Stimulated activated CD4-positive, alpha-beta T cell treated with anti-CD3 and anti-CD28 coated beads, TNF-alpha, amount 100 ng/mL, for 1 hour (primary cell): ENCODE measurements at regions not wholly inside any gene's neighbourhood (a gene's known extent, or its start where the extent isn't known, plus 50 kb on each side); places are given as distances from the start of the nearest gene placed in this dataset.

Experiments
- DNase-seq, 3 donors: peaks; one replicate each; pipeline ENCODE4 v3.0.0-alpha.2; 2020; ENCODE audit warnings: low read depth in 3 of 3, low spot score in 1 of 3

DNA sequence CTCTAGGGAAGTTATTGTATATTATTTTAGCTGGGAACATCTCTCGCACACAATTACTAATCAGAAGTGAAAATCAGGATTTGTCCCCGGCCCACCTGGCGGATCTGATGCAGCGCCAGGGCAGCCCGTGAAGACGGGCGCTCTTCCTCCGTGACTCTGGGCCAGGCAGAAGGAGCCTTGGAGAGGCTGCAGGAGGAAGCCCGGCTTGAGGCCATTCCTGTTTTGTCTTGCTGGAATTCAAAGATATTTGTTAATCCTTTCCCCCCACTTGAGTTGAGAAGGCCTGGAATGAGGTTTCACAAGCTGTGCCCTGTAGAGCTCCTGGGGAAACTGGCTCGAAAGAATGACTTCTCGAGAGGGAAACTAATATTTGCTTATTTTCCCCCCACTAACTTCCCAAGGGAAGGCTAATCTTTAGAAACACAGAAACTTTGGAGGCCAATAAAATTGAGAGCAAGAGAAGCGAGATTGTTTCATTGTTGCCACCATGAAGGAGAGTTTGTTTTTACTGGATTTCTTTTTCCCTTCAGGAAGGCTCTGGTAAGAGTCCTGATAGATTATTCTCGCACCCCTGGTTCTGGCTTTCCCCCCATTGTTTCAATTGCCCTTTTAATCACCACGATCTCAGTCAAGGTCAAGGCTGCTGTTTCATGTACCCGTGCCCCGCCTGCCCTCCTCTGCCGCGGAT, 92.8 kb upstream of the SEPTIN5 start:
- no peak for DNase-seq

DNA sequence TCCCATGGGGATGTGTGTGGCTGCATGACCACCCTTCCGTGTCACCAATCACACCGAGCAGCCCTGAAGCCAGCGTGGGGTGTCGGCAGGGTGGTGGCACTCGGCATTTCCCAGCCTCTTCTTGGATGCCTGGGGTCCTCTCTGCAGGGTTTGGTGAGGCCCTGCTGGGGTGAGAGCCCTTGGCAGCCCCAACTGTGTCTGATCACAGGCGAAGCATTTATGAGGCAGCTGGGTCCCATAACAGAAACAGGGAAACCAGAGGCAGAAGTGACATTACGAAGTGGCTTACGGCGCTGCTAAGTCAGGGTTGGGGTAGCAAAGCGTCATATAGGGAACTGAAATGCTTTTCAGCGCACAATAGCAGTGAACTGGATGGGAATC, 92.3 kb upstream of the SEPTIN5 start:
- DNase-seq: no peak

DNA sequence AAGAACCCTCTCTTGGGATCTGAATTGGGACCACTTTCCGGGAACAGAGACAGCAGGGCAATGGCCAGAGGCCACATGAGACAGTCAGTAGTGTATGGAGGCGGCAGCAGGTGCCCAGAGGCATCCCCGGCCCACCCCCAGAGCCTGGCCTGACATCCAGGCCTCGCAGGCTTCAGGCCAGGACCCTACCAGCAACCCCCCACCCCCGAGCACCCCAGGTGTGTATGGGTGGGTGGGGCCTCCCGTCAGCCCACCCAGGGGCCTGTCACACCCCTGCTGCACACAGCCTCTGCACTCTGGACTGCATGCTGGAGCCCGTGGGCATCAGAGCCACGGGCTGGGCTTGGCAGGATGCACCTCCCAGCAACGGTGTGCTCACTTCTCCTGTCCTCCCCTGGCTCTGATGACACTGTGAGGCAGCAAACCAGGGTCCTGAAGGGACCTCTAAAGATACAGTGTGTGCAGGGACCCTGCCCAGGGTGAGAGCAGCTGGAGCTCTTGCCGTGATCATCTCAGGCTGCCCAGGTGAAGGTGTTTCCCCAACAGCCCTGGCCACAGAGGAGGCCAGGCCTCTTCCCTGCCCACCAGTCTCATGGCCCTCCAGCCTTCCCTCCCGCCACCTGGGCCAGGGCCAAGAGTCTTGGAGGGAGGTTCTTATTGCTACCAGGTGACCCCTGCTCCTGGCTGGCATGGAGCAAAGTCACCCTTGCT, 88.8 kb upstream of the SEPTIN5 start:
- no peak for DNase-seq

DNA sequence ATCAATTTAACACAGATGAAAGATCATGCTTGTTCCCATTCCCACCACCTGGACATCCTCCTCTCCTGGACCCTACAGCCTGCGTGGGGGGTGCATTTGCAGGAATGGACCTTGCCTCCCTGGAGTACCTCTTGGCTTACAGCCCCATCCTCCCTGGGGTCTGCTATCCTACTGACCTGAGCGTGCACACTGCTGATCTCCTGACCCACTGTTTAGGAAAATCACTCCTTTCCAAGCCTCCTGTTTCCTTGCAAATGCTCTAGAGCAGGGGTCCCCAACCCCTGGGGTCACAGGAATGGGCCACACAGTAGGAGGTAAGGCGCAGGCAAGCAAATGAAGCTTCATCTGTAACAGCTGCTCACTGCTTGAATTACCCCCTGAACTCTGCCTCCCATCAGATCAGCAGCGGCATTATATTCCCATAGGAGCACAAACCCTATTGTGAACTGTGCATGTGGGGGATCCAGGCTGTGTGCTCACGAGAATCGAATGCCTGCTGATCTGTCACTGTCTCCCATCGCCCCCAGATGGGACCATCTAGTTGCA, 88.2 kb upstream of the SEPTIN5 start:
- DNase-seq: no peak

DNA sequence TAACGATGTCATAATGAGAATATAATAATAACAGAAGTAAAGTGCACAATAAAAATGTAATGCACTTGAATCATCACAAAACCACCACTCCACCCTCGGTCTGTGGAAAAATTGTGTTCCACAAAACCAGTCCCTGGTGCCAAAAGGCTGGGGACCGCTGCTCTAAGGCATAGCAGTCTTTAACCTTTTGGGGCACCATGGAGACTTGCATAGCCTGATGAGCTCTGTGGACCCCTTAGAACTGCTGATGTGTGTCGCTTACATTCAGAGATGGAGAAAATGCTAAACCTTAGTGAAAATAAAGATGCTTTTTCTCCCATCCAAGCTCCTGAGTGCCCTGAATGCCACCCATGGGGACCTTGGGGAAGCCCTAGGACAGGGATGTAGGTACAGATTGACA, 87.6 kb upstream of the SEPTIN5 start:
- DNase-seq: no peak

DNA sequence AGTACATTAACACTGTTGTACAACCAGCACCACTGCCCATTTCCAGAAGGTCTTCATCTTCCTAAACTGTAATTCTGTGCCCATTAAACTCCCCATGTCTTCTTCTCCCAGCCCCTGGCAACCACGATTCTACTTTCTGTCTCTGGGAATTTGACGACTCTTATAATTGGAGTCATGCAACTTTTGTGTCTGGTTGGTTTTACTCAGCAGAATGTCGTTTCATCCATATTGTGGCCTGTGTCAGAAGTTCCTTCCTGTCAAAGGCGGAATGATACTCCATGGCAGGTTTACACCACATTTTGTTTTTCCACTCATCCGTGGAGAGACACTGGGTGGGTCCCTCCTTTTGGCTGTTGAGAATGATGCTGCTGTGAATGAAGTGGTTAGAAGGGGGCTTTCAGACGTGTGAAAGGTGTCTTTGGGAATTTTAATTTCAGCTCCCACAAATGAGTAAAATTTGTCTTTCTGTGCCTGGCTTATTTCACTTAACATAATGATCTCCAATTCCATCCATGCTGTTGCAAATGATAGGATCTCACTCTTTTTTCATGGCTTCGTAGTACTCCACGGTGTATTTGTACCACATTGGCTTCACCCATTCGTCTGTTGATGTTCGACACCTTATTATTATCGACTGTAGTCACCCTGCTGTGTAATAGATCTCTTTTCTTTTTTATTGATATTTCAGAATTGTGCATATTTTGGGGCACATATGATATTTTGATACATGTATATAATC, 86.1 kb upstream of the SEPTIN5 start:
- DNase-seq: no peak

DNA sequence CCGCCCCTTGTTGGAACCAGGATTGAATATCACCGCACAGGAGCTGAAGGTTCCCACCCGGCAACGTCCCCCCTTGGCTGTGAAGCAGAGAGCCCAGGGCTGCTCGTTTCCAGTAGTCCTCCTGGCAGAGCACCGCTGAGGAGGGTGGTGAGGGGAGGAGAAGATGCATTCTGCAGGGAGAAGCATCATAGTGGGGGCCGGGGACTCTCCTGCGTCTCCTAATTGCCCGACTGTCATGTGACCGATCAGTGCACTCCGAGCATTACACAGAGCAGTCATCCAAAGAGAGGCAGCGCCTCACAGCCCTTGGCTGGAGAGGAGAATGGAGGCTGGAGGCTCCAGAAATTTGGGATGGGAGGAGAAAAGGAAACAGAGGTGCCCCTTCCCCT, 85.0 kb upstream of the SEPTIN5 start:
- DNase-seq: no peak

DNA sequence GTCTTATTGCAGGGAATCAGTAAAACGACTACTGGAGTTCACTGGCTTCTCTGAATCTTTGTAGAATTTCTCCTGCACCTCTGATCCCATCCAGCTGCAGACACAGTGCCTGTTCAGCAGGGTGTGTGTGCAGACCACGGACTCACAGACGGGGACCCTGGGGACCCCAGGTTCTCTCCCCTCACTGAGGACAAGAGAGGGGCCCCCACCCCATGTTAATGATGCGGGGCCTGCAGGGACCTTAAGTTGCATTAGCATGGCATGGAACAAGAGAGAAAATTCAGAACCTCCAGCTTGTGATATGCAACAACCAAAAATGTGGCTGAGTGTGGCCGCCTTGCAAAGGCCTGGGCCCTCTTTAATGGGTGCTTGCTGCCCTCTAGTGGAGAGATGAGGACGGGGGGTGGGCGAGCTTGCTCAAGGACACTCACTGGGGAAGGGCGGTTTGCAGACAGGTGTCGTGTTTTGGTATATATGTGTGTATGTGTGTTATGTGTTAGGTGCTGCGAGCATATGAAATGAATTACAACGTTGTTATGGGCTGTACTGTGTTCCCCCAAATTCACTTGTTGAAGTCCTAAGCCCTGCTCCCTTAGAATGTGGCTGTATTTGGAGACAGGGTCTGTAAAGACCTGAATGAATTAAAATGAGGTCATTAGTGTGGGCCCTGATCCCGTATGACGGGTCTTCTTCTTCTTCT, 84.4 kb upstream of the SEPTIN5 start:
- peak; percentile 64 to 82 (median 73) for DNase-seq

DNA sequence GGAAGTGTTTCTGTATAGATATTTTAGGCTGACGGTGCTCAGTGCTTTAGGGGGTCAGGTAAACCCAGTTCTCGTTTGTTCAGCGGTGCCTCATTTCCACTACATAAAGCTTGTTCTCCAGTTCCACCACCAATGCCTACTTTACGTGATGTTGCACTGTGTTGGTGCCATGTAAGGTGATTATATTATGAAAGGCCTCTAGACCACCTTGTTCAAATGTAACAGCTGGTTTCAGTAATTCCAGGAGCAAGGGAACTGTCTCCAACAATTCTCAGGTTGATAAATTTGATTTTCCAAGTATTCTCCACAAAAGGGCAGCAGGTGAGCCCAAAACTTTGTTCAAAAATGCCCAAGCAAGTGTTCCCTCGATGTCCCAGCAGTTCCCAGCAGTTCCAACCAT, 83.7 kb upstream of the SEPTIN5 start:
- DNase-seq: no peak

DNA sequence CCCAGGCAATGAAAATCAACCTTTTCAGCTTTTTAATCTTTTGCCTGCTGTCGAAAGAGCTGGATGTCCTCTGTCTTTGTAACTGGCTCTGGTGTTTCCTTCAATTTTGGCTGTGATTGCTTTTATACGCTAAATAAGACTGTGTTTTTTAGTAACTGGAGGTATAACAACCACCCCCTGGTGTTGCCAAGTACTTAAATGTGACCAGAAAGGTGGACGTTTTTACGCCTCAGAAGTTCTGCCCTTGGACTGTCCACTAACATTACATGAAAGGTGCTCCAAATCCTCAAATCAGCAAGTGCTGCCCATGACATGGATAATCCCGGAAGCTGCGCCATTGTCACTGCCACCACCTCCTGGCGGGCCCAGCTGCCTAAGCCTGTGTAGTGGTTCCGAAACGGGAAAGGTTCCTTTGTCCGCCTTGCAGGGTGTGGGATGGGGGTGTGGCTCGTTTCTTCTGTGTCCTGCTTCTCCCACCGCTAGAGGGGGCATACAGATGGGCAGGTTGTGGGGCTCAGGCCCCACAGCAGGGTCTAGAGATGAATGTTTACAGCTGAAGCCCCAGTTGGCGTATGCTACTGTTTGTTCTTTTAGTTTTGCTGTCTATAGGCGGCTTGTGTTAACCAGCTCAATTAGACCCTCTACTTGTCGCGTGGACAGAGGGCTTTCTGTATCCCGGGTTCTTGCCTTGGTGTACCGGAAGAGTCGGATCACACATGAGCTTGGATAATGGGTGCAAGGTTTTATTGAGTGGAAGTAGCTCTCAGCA, 82.2 kb upstream of the SEPTIN5 start:
- no peak for DNase-seq

DNA sequence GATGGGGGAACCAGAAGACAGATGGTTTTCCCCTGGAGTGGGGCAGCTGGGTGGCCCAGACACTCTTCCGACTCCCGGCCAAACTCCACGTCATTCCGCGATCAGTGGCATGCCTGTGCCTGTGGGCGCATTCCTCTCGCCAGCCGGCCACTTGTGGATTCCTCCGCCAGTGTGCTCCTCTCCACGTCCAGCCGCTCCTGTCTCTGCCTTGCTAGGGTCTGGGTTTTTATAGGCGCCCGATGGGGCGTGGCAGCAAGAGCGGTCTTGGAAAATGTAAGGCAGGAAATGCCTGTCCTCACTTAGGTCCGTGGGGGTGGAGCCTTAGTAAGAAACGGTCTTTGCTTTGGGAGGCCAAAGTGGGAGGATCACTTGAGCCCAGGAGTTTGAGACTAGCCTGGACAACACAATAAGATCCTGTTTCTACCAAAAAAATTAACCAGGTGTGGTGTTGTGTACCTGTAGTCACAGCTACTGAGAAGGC, 81.6 kb upstream of the SEPTIN5 start:
- no peak for DNase-seq

DNA sequence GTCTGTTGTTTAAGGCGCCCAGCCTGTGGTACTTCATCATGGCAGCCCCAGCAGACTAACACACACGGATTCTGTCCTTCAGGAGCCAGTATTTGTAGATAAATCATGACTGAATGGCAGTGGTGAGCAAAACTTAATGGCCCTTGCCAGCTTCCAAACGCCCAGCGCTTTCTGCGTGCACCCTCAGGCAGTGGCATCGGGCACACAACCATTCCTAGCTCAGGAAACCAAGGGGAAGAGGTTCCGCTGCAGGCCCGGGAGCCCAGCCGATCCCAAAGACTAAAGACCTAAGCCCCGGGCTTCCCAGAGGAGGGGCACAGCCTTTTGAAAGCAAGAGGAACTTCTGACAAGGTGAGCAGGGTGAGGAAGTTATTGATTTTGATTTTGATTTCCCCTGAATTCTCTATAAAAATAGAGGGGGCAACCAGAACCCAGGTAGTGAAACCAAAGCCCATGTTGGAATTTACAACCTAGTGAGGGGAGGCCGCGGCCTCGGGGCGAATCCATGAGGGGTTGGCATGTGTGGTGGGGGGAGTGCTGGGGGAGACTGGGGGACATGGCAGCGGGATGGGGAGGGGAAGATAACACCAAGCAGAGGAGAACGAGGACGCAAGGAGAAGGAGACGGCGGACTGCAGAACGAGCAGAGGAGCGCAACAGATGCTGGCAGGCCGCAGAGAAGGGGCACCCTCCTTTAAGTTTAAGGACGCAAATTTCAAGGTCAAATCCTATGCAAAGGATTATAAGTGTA, 79.9 kb upstream of the SEPTIN5 start:
- DNase-seq: no peak

DNA sequence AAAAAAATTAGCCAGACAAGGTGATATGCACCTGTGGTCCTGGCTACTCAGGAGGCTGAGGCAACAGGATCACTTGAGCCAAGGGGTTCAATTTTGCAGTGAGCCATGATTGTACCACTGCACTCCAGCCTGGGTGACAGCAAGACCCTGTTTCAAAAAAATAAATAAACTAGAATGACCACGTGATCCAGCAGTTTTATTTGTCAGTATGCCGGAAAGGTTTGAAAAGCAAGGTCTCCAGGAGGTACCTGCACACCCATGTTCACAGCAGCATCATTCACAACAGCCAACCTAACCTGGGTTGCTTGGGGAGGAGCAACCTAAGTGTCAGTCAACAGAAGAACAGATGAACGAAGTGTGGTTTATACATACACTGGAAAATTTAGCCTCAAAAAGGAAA, 78.7 kb upstream of the SEPTIN5 start:
- DNase-seq: no peak

DNA sequence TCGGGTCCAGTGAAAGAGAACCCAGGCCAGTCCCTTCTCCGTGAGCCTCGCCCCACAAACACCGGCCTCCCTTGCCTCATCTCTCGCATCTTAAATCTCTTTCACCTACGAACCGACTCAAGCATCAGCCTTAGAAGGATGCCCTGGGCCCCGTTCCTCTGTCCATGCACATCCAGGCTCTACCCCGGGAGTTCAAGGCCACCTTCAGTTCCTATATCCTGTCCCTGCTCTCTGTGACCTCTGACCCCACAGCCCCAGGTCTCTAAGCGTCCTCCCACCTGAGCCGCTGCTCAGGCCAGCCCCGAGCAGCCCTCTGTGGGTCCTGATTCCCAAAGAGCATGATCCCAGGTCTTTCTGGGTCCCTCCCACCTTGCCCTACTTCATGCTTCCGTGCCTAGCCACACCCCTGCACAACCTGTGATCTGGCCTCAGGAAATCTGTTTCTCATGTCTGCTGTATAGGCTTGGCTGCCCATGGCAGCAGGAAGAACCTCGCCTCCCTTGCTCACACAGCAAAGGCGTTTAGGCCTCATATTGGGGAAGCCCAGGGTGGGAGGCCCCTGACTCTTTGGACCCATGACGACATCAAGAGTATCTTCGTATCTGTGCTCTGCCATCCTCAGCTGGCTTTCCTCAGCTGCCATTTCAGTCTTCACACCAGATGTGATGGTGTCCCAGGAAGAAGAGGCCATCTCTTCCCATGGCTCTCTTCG, 77.5 kb upstream of the SEPTIN5 start:
- DNase-seq: no peak

DNA sequence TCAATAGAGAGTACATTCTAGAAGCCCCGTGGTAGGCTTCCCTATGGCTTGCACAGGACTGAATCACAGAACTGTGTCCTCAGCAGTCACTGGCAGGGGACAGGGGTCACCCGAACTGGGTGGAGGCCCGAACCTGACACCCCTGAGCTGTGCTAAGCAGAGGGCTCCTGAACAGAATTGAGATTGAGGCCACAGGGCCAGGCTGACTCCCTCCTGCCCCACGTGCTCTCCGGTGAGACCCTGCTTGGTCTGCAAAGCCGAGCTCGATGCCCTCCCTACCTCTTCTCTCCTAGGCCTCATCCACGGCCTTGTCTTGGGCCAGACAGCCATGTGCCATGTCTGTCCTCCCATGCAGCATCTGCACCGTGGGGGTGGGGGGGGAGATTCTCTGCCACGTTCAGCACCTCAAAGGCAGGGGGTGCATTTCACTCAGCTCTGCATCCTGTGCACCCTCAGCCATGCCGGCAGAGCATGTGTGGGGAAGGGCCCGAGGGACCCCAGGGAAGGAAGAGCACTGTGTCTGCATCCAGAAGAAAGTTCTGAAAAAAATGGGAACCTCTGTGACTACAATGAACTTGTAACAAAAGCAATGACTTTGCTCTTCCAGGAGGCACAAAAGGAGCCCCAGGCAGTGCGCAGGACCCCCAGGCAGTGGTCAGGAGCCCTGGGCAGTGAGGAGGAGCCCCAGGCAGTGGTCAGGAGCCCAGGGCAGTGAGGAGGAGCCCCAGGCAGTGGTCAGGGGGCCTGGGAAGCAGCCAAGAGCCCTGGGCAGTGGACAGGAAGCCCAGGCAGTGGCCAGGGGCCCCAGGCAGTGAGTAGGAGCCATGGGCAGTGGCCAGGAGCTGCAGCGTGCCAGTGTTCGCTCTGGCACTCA, 76.7 kb upstream of the SEPTIN5 start:
- DNase-seq: no peak

DNA sequence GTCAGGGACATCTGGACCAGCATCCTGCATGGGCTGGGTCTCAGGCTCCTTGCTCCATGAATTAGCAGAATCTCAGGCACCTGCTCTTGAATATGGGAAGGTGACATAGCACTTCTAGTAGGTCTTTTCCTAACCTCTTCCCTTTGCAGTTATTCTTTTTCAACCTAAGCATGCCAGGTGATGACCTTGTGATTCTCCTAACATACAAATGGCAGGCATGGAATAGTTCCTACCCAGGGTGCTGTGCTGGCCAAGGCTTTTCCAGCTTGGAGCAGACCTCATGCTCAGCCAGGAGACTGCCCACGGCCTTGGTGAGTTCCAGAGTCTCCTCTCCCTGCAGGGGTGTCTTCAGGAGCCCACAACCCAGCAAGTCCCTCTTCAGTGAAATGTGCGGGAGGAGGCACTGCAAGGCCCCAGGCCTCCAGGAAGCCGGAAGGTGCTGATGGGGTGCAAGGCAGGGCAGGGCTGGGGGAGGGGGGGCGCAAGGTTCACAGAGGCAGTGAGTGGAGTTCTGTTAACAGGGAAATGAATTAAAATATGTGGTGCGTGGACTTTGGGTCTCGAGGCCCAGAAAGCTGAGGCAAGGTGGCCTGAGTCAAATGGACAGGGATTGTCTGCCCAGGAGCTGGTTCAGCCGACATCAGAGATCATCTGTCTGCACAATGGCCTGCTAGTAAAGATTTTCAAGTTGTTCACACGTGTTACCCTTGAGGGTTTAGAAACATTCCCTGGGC, 75.9 kb upstream of the SEPTIN5 start:
- no peak for DNase-seq

DNA sequence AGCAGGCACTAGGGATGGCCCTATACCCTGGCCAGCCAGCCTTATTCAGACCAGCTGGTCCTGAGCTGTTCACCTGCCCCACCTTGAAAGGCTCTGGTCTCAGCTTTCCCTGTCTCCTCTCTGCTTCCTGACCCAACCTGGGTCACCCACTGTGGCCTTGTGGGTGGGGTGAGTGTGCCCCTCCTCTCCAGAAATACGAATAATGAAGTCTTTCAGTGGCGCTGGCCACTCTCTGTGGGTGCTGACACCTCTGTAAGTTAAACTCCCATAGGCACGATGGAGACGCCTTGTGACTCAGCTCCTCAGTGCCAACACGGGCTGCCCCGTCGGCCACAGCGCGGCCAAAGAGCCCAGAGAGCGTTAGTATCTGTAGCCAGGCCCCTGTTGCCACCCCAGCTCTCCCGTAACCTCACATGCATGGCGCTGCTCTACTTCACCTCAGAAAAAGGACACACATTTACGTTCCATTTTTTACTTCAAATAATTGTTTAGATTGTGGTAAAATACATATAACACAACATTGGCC, 74.6 kb upstream of the SEPTIN5 start:
- DNase-seq: no peak
